ENCODE measurements at regions not wholly inside any gene's neighbourhood (a gene's known extent, or its start where the extent isn't known, plus 50 kb on each side); places are given as distances from the start of the nearest gene placed in this dataset.

DNA sequence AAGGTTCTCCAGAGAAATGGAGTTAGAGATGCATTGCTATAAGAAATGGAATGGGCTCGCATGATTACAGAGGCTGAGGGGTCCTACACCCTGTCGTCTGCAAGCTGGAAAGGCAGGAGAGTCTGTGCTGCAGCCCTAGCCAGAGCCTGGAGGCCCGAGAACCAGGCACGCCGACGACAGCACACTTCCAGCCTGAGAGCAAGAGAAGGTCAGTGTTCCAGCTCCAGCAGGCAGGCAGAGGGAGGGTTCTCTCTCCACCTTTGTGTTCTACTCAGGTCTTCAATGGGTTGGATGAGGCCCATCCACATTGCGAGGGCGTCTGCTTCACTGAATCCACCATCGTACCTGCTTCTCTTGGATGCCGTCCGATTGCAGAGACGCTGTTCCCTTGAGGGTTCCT lies 177.6 kb upstream of the HDAC4 start:
- TF ChIP-seq, protein P1, sequence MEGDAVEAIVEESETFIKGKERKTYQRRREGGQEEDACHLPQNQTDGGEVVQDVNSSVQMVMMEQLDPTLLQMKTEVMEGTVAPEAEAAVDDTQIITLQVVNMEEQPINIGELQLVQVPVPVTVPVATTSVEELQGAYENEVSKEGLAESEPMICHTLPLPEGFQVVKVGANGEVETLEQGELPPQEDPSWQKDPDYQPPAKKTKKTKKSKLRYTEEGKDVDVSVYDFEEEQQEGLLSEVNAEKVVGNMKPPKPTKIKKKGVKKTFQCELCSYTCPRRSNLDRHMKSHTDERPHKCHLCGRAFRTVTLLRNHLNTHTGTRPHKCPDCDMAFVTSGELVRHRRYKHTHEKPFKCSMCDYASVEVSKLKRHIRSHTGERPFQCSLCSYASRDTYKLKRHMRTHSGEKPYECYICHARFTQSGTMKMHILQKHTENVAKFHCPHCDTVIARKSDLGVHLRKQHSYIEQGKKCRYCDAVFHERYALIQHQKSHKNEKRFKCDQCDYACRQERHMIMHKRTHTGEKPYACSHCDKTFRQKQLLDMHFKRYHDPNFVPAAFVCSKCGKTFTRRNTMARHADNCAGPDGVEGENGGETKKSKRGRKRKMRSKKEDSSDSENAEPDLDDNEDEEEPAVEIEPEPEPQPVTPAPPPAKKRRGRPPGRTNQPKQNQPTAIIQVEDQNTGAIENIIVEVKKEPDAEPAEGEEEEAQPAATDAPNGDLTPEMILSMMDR (IDR thresholded peaks at IDR 0.05 in 2 of 3, conservative IDR thresholded peaks at IDR 0.05 in 1 of 3; ENCODE audit: control insufficient read depth in 2 of 3, extremely low read depth in 1 of 3, insufficient read depth in 1 of 3, low read depth in 3 of 3, low read length in 3 of 3), result no peak
- TF ChIP-seq POLR2A (IDR thresholded peaks at IDR 0.05; ENCODE audit: low read depth, low read length) (no peak), TAF1 (IDR thresholded peaks at IDR 0.05; ENCODE audit: borderline replicate concordance, low read depth, low read length) (no peak), HDGF (IDR thresholded peaks at IDR 0.05) (no peak), NFIC (IDR thresholded peaks at IDR 0.05; ENCODE audit: low read depth, low read length) (no peak), TCF12 (IDR thresholded peaks at IDR 0.05; ENCODE audit: low read depth, low read length) (no peak), EZH2 (IDR thresholded peaks at IDR 0.05; ENCODE audit: borderline replicate concordance, control insufficient read depth, low read depth, low read length) (no peak), CBX5 (IDR thresholded peaks at IDR 0.05; ENCODE audit: low read depth) (no peak)

Measured in GM12878 (cell line).